Left lung (tissue), 4 donors: ENCODE measurements at regions not wholly inside any gene's neighbourhood (a gene's known extent, or its start where the extent isn't known, plus 50 kb on each side); places are given as distances from the start of the nearest gene placed in this dataset.
A peak's percentile ranks its signal among the peaks of the same experiment; 100 is the strongest.

Experiments used
- ATAC-seq: fragments of 200-7000 bp; cut with Tn5 transposase; one replicate; pipeline ENCODE4 v1.9.1; 2020; ENCODE audit warnings: moderate library complexity
- DNase-seq, 4 donors: peaks; one replicate each; pipeline ENCODE4 v3.0.0-alpha.2; 2013 to 2020
- H3K27ac ChIP-seq, 2 donors: fragments of 200-600 bp; sonication (generic) in 1 of 2; one replicate each; pipeline versions ENCODE4 v1.5.0 to v1.8.0; 2020 to 2021
- H3K27me3 ChIP-seq, 2 donors: fragments of 200-600 bp; sonication (generic) in 1 of 2; one replicate each; pipeline versions ENCODE4 v1.5.0 to v1.8.0; 2020 to 2021
- H3K36me3 ChIP-seq, 2 donors: fragments of 200-600 bp; sonication (generic) in 1 of 2; one replicate each; pipeline versions ENCODE4 v1.5.0 to v1.8.0; 2020 to 2021
- H3K4me1 ChIP-seq, 2 donors: fragments of 200-600 bp; one replicate each; pipeline ENCODE4 v1.8.0; 2021
- H3K4me3 ChIP-seq, 2 donors: fragments of 200-600 bp; sonication (generic) in 1 of 2; one replicate each; pipeline versions ENCODE4 v1.5.0 to v1.8.0; 2020 to 2021; ENCODE audit warnings: mild to moderate bottlenecking in 1 of 2
- H3K9me3 ChIP-seq, 2 donors: fragments of 200-600 bp; sonication (generic) in 1 of 2; one replicate each; pipeline versions ENCODE4 v1.5.0 to v1.8.0; 2020 to 2021
- CTCF ChIP-seq, 2 donors: fragments of 200-600 bp; sonication (generic) in 1 of 2; IDR thresholded peaks; one replicate each; pipeline versions ENCODE4 v1.5.0 to v1.8.0; 2021; ENCODE audit warnings: antibody characterized with exemption in 2 of 2
- intact Hi-C, 2 donors: fragments of 100-400 bp; cut with DNase I; formaldehyde crosslinking; loops; one replicate each; pipeline versions ENCODE4 v1.11.2 to v1.14.2; 2022
- donor health status: DM: no; HTN: yes; CAD: no.
- donor health status: DM: no; HTN: no; CAD: no.

- intact Hi-C loops: no loop called here
- no peaks in the 10 kb centered on the region for H3K36me3 ChIP-seq
- ATAC-seq (peak; percentile 65), DNase-seq (no peak)
- H3K27ac ChIP-seq: no peak overlapping the region
- peaks cover 0 to 3% of the 10 kb centered on the region in 2 donors for H3K27me3 ChIP-seq
- H3K9me3 ChIP-seq: no peaks in the 10 kb centered on the region
- no peak for TF ChIP-seq CTCF (IDR thresholded peaks at IDR 0.05)
- H3K4me1 ChIP-seq: no peaks in the 10 kb centered on the region
- no peak overlapping the region for H3K4me3 ChIP-seq
These were observed 553.3 kb upstream of the TNP1 start for GRCh38 chr2:217413193-217413592.

- Histone ChIP-seq H3K4me1 (no peaks in the 10 kb centered on the region), H3K4me3 (no peak overlapping the region), H3K27me3 (peaks cover 0 to 3% of the 10 kb centered on the region in 2 donors), H3K27ac (no peak overlapping the region), H3K36me3 (no peaks in the 10 kb centered on the region), H3K9me3 (no peaks in the 10 kb centered on the region)
- TF ChIP-seq CTCF (IDR thresholded peaks at IDR 0.05): no peak
- intact Hi-C loops: no loop called here
- ATAC-seq (peak; percentile 59), DNase-seq (no peak)
These were observed 552.9 kb upstream of the TNP1 start for GRCh38 chr2:217412721-217413120.

GRCh38 chr2:217412277-217412676, 552.4 kb upstream of the TNP1 start:
- ATAC-seq (no peak), DNase-seq (no peak)
- H3K4me3 ChIP-seq: no peak overlapping the region
- peaks cover 0 to 3% of the 10 kb centered on the region in 2 donors for H3K27me3 ChIP-seq
- intact Hi-C loops: no loop called here
- H3K9me3 ChIP-seq: no peaks in the 10 kb centered on the region
- no peak for TF ChIP-seq CTCF (IDR thresholded peaks at IDR 0.05)
- H3K27ac ChIP-seq: peak overlapping the region in 1 of 2 donors; percentile 29
- no peaks in the 10 kb centered on the region for H3K4me1 ChIP-seq
- H3K36me3 ChIP-seq: no peaks in the 10 kb centered on the region

- H3K9me3 ChIP-seq: no peaks in the 10 kb centered on the region
- ATAC-seq (no peak), DNase-seq (no peak)
- H3K27ac ChIP-seq: no peak overlapping the region
- no peak overlapping the region for H3K4me3 ChIP-seq
- H3K27me3 ChIP-seq: no peaks in the 10 kb centered on the region
- TF ChIP-seq CTCF (IDR thresholded peaks at IDR 0.05): no peak
- no peaks in the 10 kb centered on the region for H3K36me3 ChIP-seq
- intact Hi-C loops: no loop called here
- no peaks in the 10 kb centered on the region for H3K4me1 ChIP-seq
These were observed 550.8 kb upstream of the TNP1 start for GRCh38 chr2:217410681-217410960.

GRCh38 chr2:217409949-217410680, 550.3 kb upstream of the TNP1 start:
- DNase-seq (peak in 1 of 4 donors; percentile 64), ATAC-seq (peak; percentile 67)
- Histone ChIP-seq H3K27me3 (no peaks in the 10 kb centered on the region), H3K4me3 (no peak overlapping the region), H3K27ac (no peak overlapping the region), H3K4me1 (no peaks in the 10 kb centered on the region), H3K36me3 (no peaks in the 10 kb centered on the region), H3K9me3 (no peaks in the 10 kb centered on the region)
- intact Hi-C loops: no loop called here
- TF ChIP-seq CTCF (IDR thresholded peaks at IDR 0.05): no peak
